CD4-positive, alpha-beta T cell treated with Interleukin-6 at 100 ng/mL for 8 hours (primary cell): ENCODE measurements at regions not wholly inside any gene's neighbourhood (a gene's known extent, or its start where the extent isn't known, plus 50 kb on each side); places are given as distances from the start of the nearest gene placed in this dataset.

Experiments used
- DNase-seq: peaks from one replicate; pipeline ENCODE4 v3.0.0-alpha.2; 2020; ENCODE audit warnings: mixed read lengths, low spot score

GRCh38 chrX:14476205-14476604 is 53.1 kb upstream of the GLRA2 start:
- DNase-seq: no peak

GRCh38 chrX:14449773-14450172 is 79.6 kb upstream of the GLRA2 start:
- DNase-seq: no peak

DNA sequence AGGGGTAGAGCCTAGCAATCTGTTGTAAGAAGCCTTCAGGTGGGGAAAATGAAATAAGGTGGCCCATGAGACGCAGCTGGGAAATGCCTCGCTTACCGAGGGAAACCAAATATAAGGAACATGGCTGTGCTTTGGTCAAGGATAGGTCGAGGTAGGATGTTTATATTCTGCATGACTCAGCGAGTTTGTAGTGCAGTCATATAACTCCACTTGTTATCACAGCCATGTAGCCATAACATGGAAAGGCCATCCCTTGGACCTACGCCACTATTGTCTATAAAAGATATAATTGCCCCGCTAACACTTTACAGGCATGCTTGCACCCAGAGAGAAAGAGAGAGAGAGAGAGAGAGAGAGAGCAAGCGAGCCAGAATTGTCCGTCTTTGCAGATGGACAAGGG is 80.9 kb upstream of the GLRA2 start:
- no peak for DNase-seq

DNA sequence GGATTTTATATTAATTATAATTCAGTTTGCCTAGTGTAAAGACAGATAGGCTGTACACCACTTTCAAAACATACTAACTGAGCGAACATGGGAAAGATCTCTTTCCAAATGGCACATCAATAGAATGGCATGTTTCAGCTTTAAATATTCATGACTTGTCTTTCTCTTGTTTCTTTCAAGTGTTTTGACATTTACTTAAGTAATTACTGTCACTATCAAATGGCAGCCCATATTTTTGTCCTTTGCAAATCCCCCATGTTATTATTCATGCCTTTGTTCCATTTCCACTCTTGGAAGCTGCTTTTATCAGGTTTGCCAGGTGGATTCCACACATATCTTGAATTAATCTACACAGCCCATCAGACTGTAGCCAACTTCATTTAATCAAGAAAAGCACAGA is 89.2 kb upstream of the GLRA2 start:
- no peak for DNase-seq

GRCh38 chrX:14427614-14428013 is 101.7 kb upstream of the GLRA2 start:
- DNase-seq: no peak

GRCh38 chrX:14420841-14421240 is 108.5 kb upstream of the GLRA2 start:
- DNase-seq: no peak

GRCh38 chrX:14412686-14413085 is 116.7 kb upstream of the GLRA2 start:
- DNase-seq: no peak

DNA sequence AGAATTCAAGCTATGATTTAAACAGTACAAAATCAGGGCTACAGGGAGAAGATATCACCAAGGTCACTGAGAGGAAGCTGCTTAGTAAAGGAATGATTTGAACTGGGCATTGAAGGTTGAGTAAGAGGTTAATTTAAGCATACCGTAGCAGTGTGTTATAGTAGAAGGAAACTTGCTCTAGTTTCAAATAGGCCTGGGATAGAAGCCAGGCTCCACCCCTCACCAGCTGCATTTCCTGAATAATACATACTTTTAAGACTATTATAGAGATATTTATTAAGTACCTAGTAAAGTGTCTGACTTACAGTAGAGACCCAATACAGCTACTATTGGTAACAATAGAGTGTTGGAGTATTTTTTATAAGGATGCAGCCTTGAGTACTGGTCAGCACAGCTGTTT is 118.0 kb upstream of the GLRA2 start:
- no peak for DNase-seq

- DNase-seq: no peak
These were observed 120.0 kb upstream of the GLRA2 start for GRCh38 chrX:14409341-14409740.

DNA sequence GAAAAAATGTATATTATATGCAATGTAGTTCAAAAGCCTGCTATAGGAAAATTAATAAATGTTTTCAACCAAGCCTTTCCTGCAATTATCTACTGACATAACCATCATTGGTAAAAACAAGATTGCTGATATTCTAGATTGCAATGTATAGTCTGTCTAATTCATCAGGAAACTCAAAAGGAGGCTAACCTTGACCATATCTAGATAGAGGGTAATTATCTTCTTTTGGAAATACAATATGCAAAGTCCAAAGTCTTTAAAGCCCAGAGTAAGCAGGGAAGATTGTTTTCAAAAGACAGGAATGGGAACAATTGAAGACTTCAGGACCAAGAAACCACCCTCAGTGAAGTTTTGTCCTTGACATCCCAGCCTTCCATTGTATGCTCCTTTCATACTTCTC is 123.1 kb upstream of the GLRA2 start:
- no peak for DNase-seq

DNA sequence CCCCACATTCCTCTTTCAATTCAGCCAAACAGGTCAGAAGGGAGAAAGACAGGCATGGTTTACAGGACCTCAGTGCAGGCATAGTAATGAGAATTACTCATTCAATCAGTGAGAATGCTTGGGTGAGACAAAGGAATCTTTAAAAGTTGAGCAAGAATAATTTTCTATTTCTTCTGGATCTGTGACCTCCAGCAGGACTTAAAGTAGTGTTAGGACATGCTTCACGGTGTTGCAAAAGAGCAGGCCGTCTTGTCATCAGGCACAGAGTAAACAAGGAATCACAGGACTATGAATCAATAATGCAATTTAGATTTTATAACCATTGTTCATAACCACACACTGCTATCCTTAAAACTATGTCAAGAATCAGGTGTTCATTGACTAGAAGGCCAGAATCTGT is 130.6 kb upstream of the GLRA2 start:
- DNase-seq: no peak

GRCh38 chrX:14389682-14390081 is 139.7 kb upstream of the GLRA2 start:
- DNase-seq: no peak

DNA sequence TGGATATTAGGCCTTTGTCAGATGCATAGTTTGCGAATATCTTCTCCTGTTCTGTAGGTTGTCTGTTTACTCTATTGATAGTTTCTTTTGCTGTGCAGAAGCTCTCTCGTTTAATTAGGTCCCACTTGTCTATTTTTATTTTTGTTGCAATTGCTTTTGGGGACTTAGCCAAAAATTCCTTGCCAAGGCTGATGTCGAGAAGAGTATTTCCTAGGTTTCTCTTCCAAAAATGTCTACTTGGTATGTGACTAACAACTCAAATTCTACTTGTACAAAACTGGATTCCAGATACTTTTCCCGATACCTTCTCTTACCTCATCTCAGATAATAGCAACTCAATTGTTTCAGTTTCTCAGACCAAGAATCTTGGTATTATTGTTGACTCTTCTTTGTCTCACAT is 142.4 kb upstream of the GLRA2 start:
- DNase-seq: no peak

DNA sequence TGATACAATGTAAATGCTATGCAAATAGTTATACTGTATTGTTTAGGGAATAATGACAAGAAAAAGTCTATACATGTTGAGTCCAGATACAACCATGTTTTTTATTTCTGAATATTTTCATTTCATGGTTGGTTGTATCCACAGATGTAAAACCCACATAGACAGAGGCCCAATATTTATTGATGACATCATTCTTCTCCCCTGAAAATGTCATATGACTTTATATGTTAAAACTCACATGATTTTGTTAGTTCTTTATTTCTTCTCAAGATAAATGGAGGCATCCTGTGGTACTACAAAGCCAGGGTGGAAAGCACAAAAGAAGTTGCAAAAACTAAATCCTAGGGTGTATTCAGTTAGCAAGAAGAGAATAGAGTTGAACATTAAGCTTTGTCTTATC is 149.3 kb upstream of the GLRA2 start:
- no peak for DNase-seq

DNA sequence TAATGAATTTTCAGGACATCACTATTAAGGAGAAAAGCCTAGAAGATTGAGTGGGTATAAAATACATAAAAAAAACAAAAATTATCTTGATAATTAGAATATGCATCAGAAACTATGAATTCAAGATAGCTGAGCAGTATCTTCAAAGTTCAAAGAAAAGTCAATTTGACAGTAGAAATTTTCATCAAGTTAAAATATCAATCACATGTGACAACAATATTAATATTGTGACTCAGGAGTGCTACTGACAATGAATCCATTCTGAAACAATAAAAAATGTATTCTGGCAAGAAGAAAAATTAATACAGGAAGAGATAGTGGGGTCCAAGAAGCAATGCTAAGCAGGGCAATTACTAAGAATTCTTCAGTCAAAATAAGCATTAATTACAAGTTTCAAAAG is 151.9 kb upstream of the GLRA2 start:
- no peak for DNase-seq

DNA sequence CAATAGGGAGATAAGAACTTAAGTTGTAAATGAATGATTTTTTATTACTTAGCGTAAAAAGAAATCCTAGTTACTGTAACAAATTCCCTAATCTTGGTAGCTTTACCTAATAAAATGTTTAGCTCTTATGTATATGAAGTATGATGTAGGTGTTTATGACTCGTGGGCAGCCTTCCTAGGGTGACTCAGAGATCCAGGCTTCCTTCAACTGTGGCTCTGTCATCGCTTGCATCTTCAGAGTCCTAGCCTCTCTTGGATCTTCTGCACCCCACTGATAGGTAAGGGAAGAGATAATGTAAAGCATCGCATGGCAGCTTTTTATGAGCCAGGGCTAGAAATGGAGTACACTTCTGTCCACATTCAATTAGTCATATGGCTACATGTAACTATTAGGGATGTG is 165.6 kb upstream of the GLRA2 start:
- DNase-seq: no peak

GRCh38 chrX:14362721-14363120 is 166.6 kb upstream of the GLRA2 start:
- no peak for DNase-seq

GRCh38 chrX:14361435-14361834 is 167.9 kb upstream of the GLRA2 start:
- no peak for DNase-seq

DNA sequence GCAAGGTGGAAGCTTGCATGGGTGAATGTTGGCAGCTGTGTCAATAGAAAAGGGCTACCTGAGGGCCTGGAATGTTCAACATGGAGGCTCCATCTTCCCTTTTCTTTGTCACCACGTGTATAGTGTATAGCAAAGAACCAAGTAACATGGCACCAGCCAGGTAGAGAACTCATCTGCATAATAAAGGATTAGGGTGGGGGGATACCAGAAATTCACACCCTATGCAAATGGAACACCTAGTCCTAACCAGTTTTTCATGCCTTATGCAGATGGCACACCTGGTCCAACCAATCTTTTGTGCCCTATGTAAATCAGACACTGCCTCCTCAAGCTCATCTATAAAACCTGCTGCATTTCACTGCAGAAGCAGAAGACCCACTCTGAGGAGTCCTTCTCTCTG is 169.6 kb upstream of the GLRA2 start:
- DNase-seq: no peak

GRCh38 chrX:14359316-14359715 is 170.0 kb upstream of the GLRA2 start:
- no peak for DNase-seq

- DNase-seq: no peak
These were observed 172.0 kb upstream of the GLRA2 start for GRCh38 chrX:14357314-14357713.

- no peak for DNase-seq
These were observed 172.9 kb upstream of the GLRA2 start for GRCh38 chrX:14356401-14356800.

GRCh38 chrX:14355556-14355955 is 173.8 kb upstream of the GLRA2 start:
- no peak for DNase-seq

- no peak for DNase-seq
These were observed 174.8 kb upstream of the GLRA2 start for GRCh38 chrX:14354521-14354920.

GRCh38 chrX:14352511-14352910 is 176.8 kb upstream of the GLRA2 start:
- no peak for DNase-seq
